ENCODE measurements at regions not wholly inside any gene's neighbourhood (a gene's known extent, or its start where the extent isn't known, plus 50 kb on each side); places are given as distances from the start of the nearest gene placed in this dataset.

GRCh38 chr6:14848019-14848418 is 397.9 kb upstream of the JARID2 start:
- intact Hi-C loops (cut with micrococcal nuclease; ENCODE audit: unreplicated experiment), result no loop called here
- Histone ChIP-seq H3K4me1 (ENCODE audit: control insufficient read depth, insufficient read depth, low read length) (no peaks in the 10 kb centered on the region), H3K27ac (ENCODE audit: low read length) (no peak overlapping the region), H3K36me3 (ENCODE audit: control insufficient read depth, insufficient read depth, low read length) (no peaks in the 10 kb centered on the region), H3K9me3 (ENCODE audit: control insufficient read depth, insufficient read depth, low read depth, low read length) (no peaks in the 10 kb centered on the region), H3K27me3 (ENCODE audit: control insufficient read depth, insufficient read depth, low read length) (no peaks in the 10 kb centered on the region), H3K4me3 (ENCODE audit: low read depth in 2 of 2, low read length in 2 of 2) (no peak overlapping the region)
- in situ Hi-C loops (cut with HindIII; ENCODE audit: low pct_unique_long_range_greater_than_20kb, low sequenced_read_pairs), result no loop called here
- TF ChIP-seq POLR2AphosphoS5 (IDR thresholded peaks at IDR 0.05; ENCODE audit: low read depth, low read length) (no peak), CTCF (IDR thresholded peaks at IDR 0.05) (no peak), TCF7L2 (IDR thresholded peaks at IDR 0.05; ENCODE audit: low read depth, low read length) (no peak), REST (IDR thresholded peaks at IDR 0.05; ENCODE audit: insufficient read depth in 1 of 2, low read depth in 2 of 2, low read length in 1 of 2) (no peak), SIN3A (IDR thresholded peaks at IDR 0.05; ENCODE audit: borderline replicate concordance, insufficient read depth, low read depth, low read length) (no peak)
- no TSS peak for BruUV-seq (replicated peaks)
- no peak for ATAC-seq
- CTCF ChIA-PET, result no interaction called here
- no peak for DNase-seq (ENCODE audit: low read depth, low spot score)
- POLR2A ChIA-PET, result no interaction called here

GRCh38 chr6:14849185-14849584 is 396.7 kb upstream of the JARID2 start:
- ChIA-PET CTCF (no interaction called here), POLR2A (no interaction called here)
- intact Hi-C loops (cut with micrococcal nuclease; ENCODE audit: unreplicated experiment) (no loop called here), in situ Hi-C loops (cut with HindIII; ENCODE audit: low pct_unique_long_range_greater_than_20kb, low sequenced_read_pairs) (no loop called here)
- ATAC-seq, result no peak
- Histone ChIP-seq H3K27ac (ENCODE audit: low read length) (no peak overlapping the region), H3K4me3 (ENCODE audit: low read depth in 2 of 2, low read length in 2 of 2) (no peak overlapping the region), H3K36me3 (ENCODE audit: control insufficient read depth, insufficient read depth, low read length) (no peaks in the 10 kb centered on the region), H3K4me1 (ENCODE audit: control insufficient read depth, insufficient read depth, low read length) (no peaks in the 10 kb centered on the region), H3K9me3 (ENCODE audit: control insufficient read depth, insufficient read depth, low read depth, low read length) (no peaks in the 10 kb centered on the region), H3K27me3 (ENCODE audit: control insufficient read depth, insufficient read depth, low read length) (no peaks in the 10 kb centered on the region)
- no peak for DNase-seq (ENCODE audit: low read depth, low spot score)
- BruUV-seq (replicated peaks), result no TSS peak
- TF ChIP-seq CTCF (IDR thresholded peaks at IDR 0.05) (no peak), SIN3A (IDR thresholded peaks at IDR 0.05; ENCODE audit: borderline replicate concordance, insufficient read depth, low read depth, low read length) (no peak), POLR2AphosphoS5 (IDR thresholded peaks at IDR 0.05; ENCODE audit: low read depth, low read length) (no peak), TCF7L2 (IDR thresholded peaks at IDR 0.05; ENCODE audit: low read depth, low read length) (no peak), REST (IDR thresholded peaks at IDR 0.05; ENCODE audit: insufficient read depth in 1 of 2, low read depth in 2 of 2, low read length in 1 of 2) (no peak)
